Epithelial cell of esophagus (primary cell): ENCODE measurements at regions not wholly inside any gene's neighbourhood (a gene's known extent, or its start where the extent isn't known, plus 50 kb on each side); places are given as distances from the start of the nearest gene placed in this dataset.

Experiments used
- DNase-seq: peaks from one replicate; pipeline ENCODE4 v3.0.0; 2010; ENCODE audit warnings: low read depth
- H3K4me3 ChIP-seq: 2 replicates; pipeline ENCODE4 v1.5.1; 2011; ENCODE audit warnings: mild to moderate bottlenecking, low read length, control low read depth
- TF ChIP-seq, protein P1 (sequence below): IDR thresholded peaks from 2 replicates; pipeline ENCODE4 v1.5.1; 2011; ENCODE audit warnings: low read depth, mild to moderate bottlenecking, low read length, control low read depth, inconsistent platforms; ENCODE audit not compliant: insufficient read depth; ENCODE audit errors: missing control alignments

GRCh38 chr2:64400733-64401528, 53.0 kb upstream of the LGALSL start:
- H3K4me3 ChIP-seq: no peak overlapping the region
- TF ChIP-seq, protein P1, sequence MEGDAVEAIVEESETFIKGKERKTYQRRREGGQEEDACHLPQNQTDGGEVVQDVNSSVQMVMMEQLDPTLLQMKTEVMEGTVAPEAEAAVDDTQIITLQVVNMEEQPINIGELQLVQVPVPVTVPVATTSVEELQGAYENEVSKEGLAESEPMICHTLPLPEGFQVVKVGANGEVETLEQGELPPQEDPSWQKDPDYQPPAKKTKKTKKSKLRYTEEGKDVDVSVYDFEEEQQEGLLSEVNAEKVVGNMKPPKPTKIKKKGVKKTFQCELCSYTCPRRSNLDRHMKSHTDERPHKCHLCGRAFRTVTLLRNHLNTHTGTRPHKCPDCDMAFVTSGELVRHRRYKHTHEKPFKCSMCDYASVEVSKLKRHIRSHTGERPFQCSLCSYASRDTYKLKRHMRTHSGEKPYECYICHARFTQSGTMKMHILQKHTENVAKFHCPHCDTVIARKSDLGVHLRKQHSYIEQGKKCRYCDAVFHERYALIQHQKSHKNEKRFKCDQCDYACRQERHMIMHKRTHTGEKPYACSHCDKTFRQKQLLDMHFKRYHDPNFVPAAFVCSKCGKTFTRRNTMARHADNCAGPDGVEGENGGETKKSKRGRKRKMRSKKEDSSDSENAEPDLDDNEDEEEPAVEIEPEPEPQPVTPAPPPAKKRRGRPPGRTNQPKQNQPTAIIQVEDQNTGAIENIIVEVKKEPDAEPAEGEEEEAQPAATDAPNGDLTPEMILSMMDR: no peak
- DNase-seq: peak; percentile 18

- TF ChIP-seq, protein P1: no peak
- no peak overlapping the region for H3K4me3 ChIP-seq
- DNase-seq: no peak
These were observed 52.5 kb upstream of the LGALSL start for GRCh38 chr2:64401529-64401880.

DNA sequence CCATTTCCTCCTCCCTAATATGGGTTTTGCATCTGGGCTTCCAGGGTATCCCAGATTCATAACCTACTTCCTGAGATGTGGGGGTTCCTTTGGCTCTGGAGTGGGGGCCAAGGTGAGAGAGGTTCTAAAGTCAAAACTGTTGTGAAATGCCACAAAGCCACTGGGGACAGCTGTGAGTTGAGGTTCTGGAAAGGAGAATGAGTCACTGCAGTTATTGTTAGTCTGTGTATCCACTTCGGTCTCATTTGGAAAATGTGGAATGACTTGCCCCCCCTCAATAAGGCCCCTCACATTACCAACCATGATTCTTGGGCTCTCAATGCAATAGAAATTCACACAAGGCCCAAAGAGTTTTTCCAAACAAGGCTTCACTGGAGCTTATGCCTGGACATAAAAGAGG, 51.1 kb upstream of the LGALSL start:
- no peak overlapping the region for H3K4me3 ChIP-seq
- TF ChIP-seq, protein P1: no peak
- peak; percentile 33 for DNase-seq

DNA sequence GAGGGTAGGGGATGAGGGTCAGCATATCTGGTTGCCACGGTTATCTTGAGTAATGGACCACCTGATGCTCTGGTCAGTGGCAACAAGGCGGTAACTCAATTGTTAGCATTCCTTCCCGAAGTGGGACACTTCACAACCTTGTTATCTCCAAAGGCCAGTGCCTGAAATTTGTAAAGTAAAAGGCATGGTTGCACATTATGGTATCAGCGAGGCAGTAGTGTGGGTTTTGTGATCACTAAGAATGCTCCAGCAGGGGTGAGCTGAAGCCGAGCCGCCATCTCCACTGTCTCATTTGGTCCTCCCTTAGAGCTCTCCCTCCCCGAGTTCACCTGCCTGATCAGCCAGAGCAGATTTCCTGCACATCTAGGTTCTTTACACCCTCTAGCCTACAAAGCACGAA, 50.5 kb upstream of the LGALSL start:
- no peak overlapping the region for H3K4me3 ChIP-seq
- TF ChIP-seq, protein P1: no peak
- no peak for DNase-seq

DNA sequence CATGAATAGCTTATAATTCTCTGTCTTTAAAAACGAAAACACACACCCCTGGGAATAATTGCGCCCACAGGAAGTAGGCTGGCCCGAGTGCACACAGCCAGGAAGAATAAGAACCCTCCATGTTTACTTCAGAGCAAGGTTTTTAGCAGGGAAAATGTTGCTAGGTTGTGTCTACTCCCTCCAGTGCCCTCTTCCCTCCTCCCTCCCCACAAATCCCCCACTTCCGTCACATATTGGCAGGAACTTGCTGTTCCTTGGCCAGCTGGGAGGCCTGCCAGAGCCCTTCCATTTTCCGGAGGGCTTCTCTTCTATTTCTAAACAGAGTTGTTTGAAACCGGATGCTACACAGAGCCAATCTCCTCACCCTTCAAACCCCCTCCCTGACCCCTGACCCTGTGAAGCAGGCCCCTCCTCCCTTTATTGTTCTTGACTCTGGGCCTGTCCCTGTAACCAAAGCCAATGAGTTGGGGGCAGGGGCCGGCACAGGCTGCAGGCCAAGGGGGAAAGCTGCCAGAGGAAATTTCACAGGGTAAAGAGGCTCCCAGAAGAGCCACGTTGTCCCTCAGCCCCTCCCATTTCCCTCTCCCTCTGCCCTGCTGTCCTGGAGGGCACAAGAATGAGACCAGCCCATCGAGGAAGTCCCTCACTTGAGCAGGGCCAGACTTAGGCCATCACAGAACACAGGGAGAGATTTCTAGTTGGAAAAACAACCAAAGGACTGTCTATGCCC, 49.8 kb upstream of the LGALSL start:
- DNase-seq: no peak
- TF ChIP-seq, protein P1: no peak
- H3K4me3 ChIP-seq: no peak overlapping the region
